ENCODE measurements at regions not wholly inside any gene's neighbourhood (a gene's known extent, or its start where the extent isn't known, plus 50 kb on each side); places are given as distances from the start of the nearest gene placed in this dataset.

DNA sequence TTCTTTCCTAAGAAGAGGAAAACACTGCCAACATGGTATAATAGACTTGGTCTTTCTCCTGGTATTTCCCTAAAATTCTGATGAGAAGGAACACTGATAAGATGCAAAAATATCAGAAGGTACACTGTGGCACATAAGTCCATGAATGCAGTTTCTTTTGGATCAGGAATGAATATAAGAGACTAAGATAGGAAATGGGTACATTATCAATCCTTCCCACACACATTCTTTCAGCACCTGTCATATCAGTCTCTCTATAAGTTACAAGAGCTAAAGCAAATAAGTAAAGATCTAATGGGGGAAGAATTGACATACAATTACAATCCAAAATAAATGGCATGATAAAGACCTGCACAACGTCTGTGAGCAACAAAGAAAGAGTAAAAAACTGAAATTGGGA is 1101.0 kb downstream of the ROBO2 start:
- no peak for TF ChIP-seq CTCF (IDR thresholded peaks at IDR 0.05)
- Histone ChIP-seq H3K27ac (no peak overlapping the region), H3K36me3 (no peaks in the 10 kb centered on the region), H3K4me3 (no peak overlapping the region), H3K4me1 (no peaks in the 10 kb centered on the region), H3K9me3 (peaks cover 0 to 12% (median 4%) of the 10 kb centered on the region in 11 donors), H3K27me3 (no peaks in the 10 kb centered on the region)
- WGBS, 2 donors, result 83 to 86% methylated on average over 1 of the region's 1 CpG
- DNase-seq, result no peak
- intact Hi-C loops (cut with DNase I), result no loop called here
- no peak for ATAC-seq

GRCh38 chr3:78141269-78141668 is 1101.4 kb downstream of the ROBO2 start:
- intact Hi-C loops (cut with DNase I), result no loop called here
- no peak overlapping the region for H3K27ac ChIP-seq
- no peaks in the 10 kb centered on the region for H3K4me1 ChIP-seq
- H3K36me3 ChIP-seq, result no peaks in the 10 kb centered on the region
- peaks cover 0 to 12% (median 4%) of the 10 kb centered on the region in 11 donors for H3K9me3 ChIP-seq
- H3K4me3 ChIP-seq, result no peak overlapping the region
- ATAC-seq, result no peak
- no peaks in the 10 kb centered on the region for H3K27me3 ChIP-seq
- 91 to 92% methylated on average over 3 of the region's 3 CpGs for WGBS, 2 donors
- no peak for TF ChIP-seq CTCF (IDR thresholded peaks at IDR 0.05)
- no peak for DNase-seq

- no peak for ATAC-seq
- Histone ChIP-seq H3K27ac (no peak overlapping the region), H3K27me3 (no peaks in the 10 kb centered on the region), H3K36me3 (no peaks in the 10 kb centered on the region), H3K9me3 (peaks cover 0 to 19% (median 4%) of the 10 kb centered on the region in 11 donors), H3K4me3 (no peak overlapping the region), H3K4me1 (no peaks in the 10 kb centered on the region)
- intact Hi-C loops (cut with DNase I), result no loop called here
- WGBS, 2 donors, result 82 to 93% methylated on average over 1 of the region's 1 CpG
- TF ChIP-seq CTCF (IDR thresholded peaks at IDR 0.05), result no peak
- DNase-seq, result no peak
Measured at GRCh38 chr3:78143000-78143399, 1103.1 kb downstream of the ROBO2 start.

- ATAC-seq (no peak), DNase-seq (no peak)
- 79 to 83% methylated on average over 2 of the region's 2 CpGs for WGBS, 2 donors
- no peaks in the 10 kb centered on the region for H3K36me3 ChIP-seq
- no peak overlapping the region for H3K4me3 ChIP-seq
- H3K4me1 ChIP-seq, result no peaks in the 10 kb centered on the region
- H3K27me3 ChIP-seq, result no peaks in the 10 kb centered on the region
- H3K9me3 ChIP-seq, result peaks cover 0 to 9% (median 0%) of the 10 kb centered on the region in 11 donors
- no peak overlapping the region for H3K27ac ChIP-seq
- no peak for TF ChIP-seq CTCF (IDR thresholded peaks at IDR 0.05)
- intact Hi-C loops (cut with DNase I), result no loop called here
Measured at GRCh38 chr3:78148986-78149717, 1109.3 kb downstream of the ROBO2 start.

Measured in heart right ventricle (tissue), 16 donors.